AG09309 (cell line): ENCODE measurements at regions not wholly inside any gene's neighbourhood (a gene's known extent, or its start where the extent isn't known, plus 50 kb on each side); places are given as distances from the start of the nearest gene placed in this dataset.
"Not testable (repeated sequence)": the region's sequence is repeated elsewhere in the genome, so short reads cannot be mapped to it uniquely, and the experiment has no call there.

Source experiments
- DNase-seq: peaks from one replicate; pipeline ENCODE4 v3.0.0-alpha.2; 2010; ENCODE audit warnings: low read depth
- H3K4me3 ChIP-seq: 2 replicates; pipeline ENCODE4 v1.5.1; 2011; ENCODE audit warnings: mild to moderate bottlenecking, low read depth, low read length, moderate library complexity; ENCODE audit not compliant: control insufficient read depth
- TF ChIP-seq, protein P1 (sequence below): IDR thresholded peaks from 2 replicates; pipeline ENCODE4 v1.5.1; 2011; ENCODE audit warnings: mild to moderate bottlenecking, low read depth, low read length, inconsistent platforms; ENCODE audit not compliant: insufficient read depth, control insufficient read depth; ENCODE audit errors: missing control alignments

DNA sequence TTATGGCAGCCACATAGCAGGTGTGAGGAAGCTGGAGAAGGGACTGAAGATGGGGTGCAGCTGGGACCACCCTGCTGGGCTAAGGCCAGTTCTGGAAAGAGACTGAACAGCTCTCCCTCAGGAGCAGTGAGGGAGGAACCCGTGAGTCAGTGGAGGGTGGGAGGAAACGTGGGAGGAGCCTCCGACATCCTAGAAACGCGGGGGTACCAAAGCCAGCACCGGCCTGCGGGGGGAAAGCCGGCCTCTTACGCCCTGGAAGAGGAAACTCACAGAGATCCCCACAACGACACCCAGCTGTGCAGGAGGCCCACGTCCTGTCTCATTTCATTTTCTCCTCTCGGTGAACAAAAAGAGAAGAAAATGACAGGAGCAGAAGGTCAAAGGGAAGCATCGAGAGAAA, 185.8 kb upstream of the IRX4 start:
- H3K4me3 ChIP-seq, result no peak overlapping the region
- TF ChIP-seq, protein P1, sequence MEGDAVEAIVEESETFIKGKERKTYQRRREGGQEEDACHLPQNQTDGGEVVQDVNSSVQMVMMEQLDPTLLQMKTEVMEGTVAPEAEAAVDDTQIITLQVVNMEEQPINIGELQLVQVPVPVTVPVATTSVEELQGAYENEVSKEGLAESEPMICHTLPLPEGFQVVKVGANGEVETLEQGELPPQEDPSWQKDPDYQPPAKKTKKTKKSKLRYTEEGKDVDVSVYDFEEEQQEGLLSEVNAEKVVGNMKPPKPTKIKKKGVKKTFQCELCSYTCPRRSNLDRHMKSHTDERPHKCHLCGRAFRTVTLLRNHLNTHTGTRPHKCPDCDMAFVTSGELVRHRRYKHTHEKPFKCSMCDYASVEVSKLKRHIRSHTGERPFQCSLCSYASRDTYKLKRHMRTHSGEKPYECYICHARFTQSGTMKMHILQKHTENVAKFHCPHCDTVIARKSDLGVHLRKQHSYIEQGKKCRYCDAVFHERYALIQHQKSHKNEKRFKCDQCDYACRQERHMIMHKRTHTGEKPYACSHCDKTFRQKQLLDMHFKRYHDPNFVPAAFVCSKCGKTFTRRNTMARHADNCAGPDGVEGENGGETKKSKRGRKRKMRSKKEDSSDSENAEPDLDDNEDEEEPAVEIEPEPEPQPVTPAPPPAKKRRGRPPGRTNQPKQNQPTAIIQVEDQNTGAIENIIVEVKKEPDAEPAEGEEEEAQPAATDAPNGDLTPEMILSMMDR, result no peak

DNA sequence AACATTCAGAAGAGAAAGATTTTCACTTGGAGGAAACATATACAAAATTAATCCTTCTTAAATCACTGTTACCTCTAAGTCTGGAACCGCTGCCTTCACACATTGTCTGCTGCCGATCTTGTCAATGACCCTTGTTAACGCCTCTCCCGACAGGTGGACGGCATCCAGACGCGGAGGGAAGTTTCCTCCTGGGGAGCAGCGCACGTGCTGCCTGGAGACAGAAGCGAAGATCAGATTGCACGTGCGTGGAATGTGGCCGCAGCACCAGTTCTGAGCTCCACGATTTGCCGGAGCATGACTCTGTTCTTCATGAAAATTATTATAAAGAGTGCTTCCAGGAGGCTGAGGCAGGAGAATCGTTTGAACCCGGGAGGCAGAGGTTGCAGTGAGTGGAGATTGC, 183.6 kb upstream of the IRX4 start:
- no peak overlapping the region for H3K4me3 ChIP-seq
- DNase-seq, result no peak
- TF ChIP-seq, protein P1, result no peak

More for the DNA sequence above, 185.8 kb upstream of the IRX4 start:
- no peak for DNase-seq

DNA sequence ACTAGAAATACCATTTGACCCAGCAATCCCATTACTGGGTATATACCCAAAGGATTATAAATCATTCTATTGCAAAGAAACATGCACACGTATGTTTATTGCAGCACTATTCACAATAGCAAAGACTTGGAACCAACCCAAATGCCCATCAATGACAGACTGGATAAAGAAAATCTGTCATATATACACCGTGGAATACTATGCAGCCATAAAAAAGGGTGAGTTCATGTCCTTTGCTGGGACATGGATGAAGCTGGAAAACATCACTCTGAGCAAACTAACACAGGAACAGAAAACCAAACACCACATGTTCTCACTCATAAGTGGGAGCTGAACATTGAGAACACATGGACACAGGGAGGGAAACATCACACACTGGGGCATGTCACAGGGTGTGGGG, 180.7 kb upstream of the IRX4 start:
- H3K4me3 ChIP-seq, DNase-seq: not testable (repeated sequence)

DNA sequence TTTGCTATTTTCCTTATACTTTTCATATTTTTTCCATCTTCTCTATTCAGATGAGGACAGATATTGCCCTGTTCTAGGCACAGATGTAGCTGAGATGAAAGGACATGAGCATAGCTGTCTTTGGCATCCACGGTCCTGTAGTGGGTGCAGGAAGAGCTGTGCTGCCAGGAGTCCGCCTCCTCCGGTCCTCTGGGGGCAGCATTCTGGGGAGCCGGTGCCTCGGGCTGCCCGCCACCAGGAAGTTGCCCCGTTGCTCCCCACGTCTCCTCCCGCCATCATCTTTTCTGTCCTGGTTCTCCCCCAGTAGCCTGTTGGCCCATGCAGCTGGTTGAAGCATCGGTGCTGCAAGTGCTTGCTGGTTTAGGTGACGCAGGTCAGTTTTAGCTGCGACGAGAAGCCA, 170.0 kb upstream of the IRX4 start:
- H3K4me3 ChIP-seq, result no peak overlapping the region
- TF ChIP-seq, protein P1, result no peak
- no peak for DNase-seq

DNA sequence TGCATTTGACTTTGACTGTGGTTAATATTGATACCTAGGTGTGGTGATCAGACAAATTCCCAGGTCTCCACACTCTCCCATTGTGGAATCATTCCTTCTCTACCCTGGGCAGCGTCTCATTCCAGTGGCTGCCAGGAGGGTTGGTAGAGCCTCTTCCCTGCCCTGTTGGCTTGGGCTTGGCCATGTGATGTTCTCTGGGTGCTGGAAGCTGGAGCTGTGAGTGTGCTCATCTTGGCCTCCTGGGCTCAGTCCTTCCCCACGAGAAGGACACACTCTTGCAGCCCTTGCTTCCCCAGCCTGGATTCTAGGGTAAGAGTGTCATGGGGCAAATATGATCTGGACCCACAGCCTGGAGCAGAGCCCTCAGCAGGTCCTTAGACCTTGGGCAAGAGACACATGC, 167.2 kb upstream of the IRX4 start:
- no peak for DNase-seq
- TF ChIP-seq, protein P1, result no peak
- H3K4me3 ChIP-seq, result no peak overlapping the region

DNA sequence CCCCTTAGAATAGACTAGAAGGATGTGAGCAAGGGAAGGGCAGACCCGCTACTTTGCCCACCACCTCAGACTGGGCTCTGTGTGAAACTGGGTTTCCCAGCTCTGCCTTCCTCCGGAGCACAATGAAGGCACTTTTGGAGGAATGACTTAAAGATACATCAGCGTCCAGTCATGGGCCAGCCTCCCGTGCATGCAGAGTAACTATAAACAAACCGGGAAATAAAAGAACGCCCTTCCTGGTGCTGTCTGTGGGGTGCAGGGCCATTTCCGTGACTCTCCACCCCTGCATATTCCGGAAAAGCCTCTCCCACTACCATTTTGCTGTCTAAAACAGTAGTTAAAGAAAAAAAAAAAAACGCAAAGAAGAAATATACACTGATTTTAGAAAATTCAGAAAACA, 165.9 kb upstream of the IRX4 start:
- no peak overlapping the region for H3K4me3 ChIP-seq
- TF ChIP-seq, protein P1, result no peak
- no peak for DNase-seq

DNA sequence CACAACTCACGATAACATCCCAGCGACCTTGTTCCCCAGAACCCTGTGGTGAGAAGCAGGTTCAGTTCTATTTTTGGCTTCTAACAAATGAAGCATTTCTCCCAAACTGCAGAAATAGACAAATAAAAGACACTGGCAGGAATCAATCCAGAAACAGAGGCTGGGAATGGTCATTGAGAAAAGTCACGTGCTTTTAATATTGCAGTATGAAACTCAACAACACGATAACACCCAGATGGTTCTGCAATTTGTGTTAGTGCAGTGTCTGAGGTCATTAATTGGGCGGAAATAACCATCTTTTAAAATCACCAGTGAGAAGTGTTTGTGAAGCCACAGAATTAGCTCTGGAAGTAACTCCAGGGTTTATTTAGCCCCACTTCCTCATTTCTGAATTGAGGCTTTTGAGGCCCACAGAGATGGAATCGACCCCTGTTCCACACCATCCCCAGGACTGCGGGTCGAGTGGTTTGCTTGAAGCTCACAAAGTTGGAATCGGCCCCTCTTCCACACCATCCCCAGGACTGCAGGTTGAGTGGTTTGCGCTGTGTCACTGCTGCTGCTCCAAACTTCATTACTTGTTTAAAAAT, 164.7 kb upstream of the IRX4 start:
- DNase-seq, result no peak
- no peak overlapping the region for H3K4me3 ChIP-seq
- TF ChIP-seq, protein P1, result no peak
